AG04450 (cell line): ENCODE measurements at regions not wholly inside any gene's neighbourhood (a gene's known extent, or its start where the extent isn't known, plus 50 kb on each side); places are given as distances from the start of the nearest gene placed in this dataset.

ENCODE experiments used
- CTCF ChIA-PET: fragments of 300-600, 350-600 bp; formaldehyde crosslinking; extraction: SDS; loops from one replicate; lab custom pipeline; 2022; ENCODE audit warnings: antibody characterized with exemption, inconsistent platforms; lab: Charles Lee
- POLR2A ChIA-PET: fragments of 350-600 bp; formaldehyde crosslinking; extraction: SDS; loops from one replicate; lab custom pipeline; 2021; ENCODE audit warnings: antibody characterized with exemption, inconsistent platforms; lab: Yijun Ruan, JAX
- DNase-seq: peaks from one replicate; pipeline ENCODE4 v3.0.0-alpha.2; 2011; ENCODE audit warnings: low read depth, low spot score
- H3K27ac ChIP-seq: one replicate; pipeline ENCODE4 v1.5.1; 2012; ENCODE audit warnings: low read depth, low read length, control low read depth
- H3K27me3 ChIP-seq: one replicate; pipeline ENCODE4 v1.6.0; 2012; ENCODE audit warnings: low read length; ENCODE audit not compliant: control insufficient read depth, insufficient read depth
- H3K4me3 ChIP-seq: 2 replicates; pipeline ENCODE4 v1.5.1; 2011; ENCODE audit warnings: mild to moderate bottlenecking, low read depth, low read length, control low read depth
- H3K9me3 ChIP-seq: 2 replicates; pipeline ENCODE4 v1.5.1; 2012; ENCODE audit warnings: low read length; ENCODE audit not compliant: control insufficient read depth, insufficient read depth
- TF ChIP-seq, protein P1 (sequence below): IDR thresholded peaks from 2 replicates; pipeline ENCODE4 v1.5.1; 2011; ENCODE audit warnings: low read depth, low read length, control low read depth, inconsistent platforms

DNA sequence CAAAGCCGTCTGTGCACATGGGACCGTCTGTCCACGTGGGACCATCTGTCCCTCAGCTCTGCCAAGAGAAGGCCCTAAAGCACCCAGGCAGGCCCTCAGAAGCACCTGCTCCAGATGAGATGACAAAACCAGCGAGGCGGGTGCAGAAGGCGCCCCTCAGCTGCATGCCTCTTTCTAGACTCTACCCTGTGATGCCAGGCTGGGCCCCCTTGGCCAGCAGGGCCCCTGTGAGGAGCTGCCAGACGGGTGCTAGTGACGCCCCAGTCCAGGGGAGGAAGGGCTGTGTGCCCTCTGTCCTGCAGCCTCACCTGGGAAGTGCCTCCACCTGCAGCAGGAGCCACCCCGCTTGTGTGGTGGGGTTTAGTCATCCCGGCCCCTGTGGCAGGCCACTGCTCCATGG is 309.2 kb upstream of the SHH start:
- Histone ChIP-seq H3K4me3 (no peak overlapping the region), H3K27ac (no peak overlapping the region), H3K27me3 (no peaks in the 10 kb centered on the region), H3K9me3 (peaks cover 74% of the 10 kb centered on the region)
- ChIA-PET POLR2A (no interaction called here), CTCF (no interaction called here)
- TF ChIP-seq, protein P1, sequence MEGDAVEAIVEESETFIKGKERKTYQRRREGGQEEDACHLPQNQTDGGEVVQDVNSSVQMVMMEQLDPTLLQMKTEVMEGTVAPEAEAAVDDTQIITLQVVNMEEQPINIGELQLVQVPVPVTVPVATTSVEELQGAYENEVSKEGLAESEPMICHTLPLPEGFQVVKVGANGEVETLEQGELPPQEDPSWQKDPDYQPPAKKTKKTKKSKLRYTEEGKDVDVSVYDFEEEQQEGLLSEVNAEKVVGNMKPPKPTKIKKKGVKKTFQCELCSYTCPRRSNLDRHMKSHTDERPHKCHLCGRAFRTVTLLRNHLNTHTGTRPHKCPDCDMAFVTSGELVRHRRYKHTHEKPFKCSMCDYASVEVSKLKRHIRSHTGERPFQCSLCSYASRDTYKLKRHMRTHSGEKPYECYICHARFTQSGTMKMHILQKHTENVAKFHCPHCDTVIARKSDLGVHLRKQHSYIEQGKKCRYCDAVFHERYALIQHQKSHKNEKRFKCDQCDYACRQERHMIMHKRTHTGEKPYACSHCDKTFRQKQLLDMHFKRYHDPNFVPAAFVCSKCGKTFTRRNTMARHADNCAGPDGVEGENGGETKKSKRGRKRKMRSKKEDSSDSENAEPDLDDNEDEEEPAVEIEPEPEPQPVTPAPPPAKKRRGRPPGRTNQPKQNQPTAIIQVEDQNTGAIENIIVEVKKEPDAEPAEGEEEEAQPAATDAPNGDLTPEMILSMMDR: no peak
- DNase-seq: no peak

DNA sequence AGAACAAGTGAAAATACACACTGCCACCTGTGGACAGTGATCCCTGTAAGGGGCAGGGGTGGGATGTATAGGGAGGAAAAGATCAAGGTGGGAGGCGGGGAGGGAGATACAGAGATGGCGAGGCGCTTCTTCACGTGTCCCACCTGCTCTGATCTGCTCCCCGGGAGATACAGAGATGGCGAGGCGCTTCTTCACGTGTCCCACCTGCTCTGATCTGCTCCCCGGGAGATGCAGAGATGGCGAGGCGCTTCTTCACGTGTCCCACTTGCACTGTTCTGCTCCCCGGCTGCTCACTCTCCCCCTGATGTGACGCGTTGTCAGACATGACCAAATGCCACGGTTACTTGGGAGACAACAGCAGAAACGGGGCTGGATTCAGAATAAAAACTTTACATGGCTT is 308.3 kb upstream of the SHH start:
- H3K27ac ChIP-seq: no peak overlapping the region
- peaks cover 67% of the 10 kb centered on the region for H3K9me3 ChIP-seq
- no peak for DNase-seq
- POLR2A ChIA-PET: no interaction called here
- TF ChIP-seq, protein P1: no peak
- H3K4me3 ChIP-seq: no peak overlapping the region
- CTCF ChIA-PET: no interaction called here
- H3K27me3 ChIP-seq: no peaks in the 10 kb centered on the region

DNA sequence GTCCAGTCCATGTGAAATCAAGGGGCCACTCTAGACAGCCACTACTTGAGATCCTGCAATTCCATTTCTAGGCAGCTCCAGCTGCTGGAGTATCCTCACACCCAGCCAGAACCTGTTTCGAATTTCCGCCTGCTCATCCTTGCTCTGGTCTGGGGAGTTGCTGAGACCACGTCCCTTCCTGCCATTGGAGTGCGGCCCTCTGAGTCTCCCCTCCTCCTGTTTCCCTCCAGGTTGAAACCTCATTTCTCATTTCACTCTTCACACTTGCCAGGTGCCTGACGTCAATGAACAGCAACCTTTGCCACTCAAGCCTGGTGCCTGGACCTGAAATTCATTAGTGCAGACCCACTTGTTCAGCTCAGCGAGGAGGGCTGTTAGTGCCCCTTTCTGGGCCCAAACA is 307.5 kb upstream of the SHH start:
- POLR2A ChIA-PET: no interaction called here
- DNase-seq: no peak

DNA sequence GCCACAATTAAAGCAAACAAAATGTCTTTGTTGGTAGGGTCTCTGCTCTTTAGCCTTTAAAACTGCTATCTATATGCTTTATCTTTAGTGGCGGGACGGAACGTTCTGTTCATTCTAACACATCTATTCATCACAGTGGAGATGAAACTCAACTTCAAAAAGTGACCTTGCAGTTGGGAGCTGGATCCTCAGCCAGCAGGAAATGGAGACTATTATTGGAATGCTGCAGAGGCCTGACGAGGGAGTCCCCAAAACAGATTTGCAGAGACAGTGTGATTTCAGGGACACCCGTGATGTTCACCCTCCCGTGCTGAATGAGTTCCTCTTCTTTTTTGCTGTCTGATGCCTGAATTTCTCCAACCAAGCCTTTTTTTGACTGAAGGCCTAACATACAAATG is 306.0 kb upstream of the SHH start:
- TF ChIP-seq, protein P1: no peak
- POLR2A ChIA-PET: no interaction called here

More for the DNA sequence above, 307.5 kb upstream of the SHH start:
- Histone ChIP-seq H3K9me3 (peaks cover 60% of the 10 kb centered on the region), H3K4me3 (no peak overlapping the region), H3K27me3 (no peaks in the 10 kb centered on the region), H3K27ac (no peak overlapping the region)
- CTCF ChIA-PET: no interaction called here
- TF ChIP-seq, protein P1: no peak

DNA sequence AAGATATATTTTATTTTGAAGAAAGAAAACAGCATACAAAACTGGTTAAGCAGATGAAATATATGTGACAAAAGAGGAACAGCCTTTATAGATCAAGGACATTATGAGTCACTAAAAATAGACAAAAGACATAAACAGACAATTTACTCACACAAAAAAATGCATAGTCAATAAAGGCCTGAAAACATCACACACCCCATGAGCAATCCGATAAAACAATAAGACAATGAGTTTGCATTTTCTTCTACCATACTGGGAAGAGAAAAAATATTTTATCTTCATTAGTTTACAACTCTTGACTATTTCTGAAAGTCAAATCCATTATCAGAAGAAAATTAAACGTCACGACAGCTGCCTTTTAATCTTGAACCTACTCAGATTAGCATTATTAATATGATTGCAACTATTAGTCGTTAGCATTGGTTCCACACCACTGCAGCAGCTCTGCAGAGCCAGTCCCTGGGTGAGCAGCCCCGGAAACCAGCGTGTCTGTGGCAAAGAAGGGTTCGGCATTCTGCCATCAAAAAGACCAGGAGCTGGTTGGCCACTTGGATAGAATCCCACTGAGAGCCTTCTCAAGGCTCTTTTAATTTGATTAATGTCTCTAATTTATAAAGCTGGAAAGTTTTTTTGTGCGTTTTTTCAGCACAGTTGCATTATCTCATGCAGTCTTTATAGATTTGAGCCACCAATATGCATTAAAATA is 305.4 kb upstream of the SHH start:
- ChIA-PET POLR2A (no interaction called here), CTCF (no interaction called here)
- no peak for DNase-seq
- peaks cover 45% of the 10 kb centered on the region for H3K9me3 ChIP-seq
- TF ChIP-seq, protein P1: no peak
- no peak overlapping the region for H3K27ac ChIP-seq
- no peak overlapping the region for H3K4me3 ChIP-seq
- no peaks in the 10 kb centered on the region for H3K27me3 ChIP-seq

More for the DNA sequence above, 306.0 kb upstream of the SHH start:
- no peak for DNase-seq
- CTCF ChIA-PET: no interaction called here
- Histone ChIP-seq H3K27ac (no peak overlapping the region), H3K4me3 (no peak overlapping the region), H3K27me3 (no peaks in the 10 kb centered on the region), H3K9me3 (peaks cover 50% of the 10 kb centered on the region)
